DND-41 (cell line): ENCODE measurements at regions not wholly inside any gene's neighbourhood (a gene's known extent, or its start where the extent isn't known, plus 50 kb on each side); places are given as distances from the start of the nearest gene placed in this dataset.
"Not testable (repeated sequence)": the region's sequence is repeated elsewhere in the genome, so short reads cannot be mapped to it uniquely, and the experiment has no call there.

Source experiments
- ATAC-seq: fragments of 200-7000 bp; cut with Tn5 transposase; 3 replicates; pipeline ENCODE4 v1.9.1; 2021; ENCODE audit warnings: low read depth; ENCODE audit not compliant: insufficient read depth
- DNase-seq: peaks from one replicate; pipeline ENCODE4 v3.0.0-alpha.2; 2020
- H2AFZ ChIP-seq: 2 replicates; pipeline ENCODE4 v1.6.0; 2012; ENCODE audit warnings: low read depth, low read length
- H3K27ac ChIP-seq: 2 replicates; pipeline ENCODE4 v1.5.1; 2012; ENCODE audit warnings: low read length, inconsistent platforms
- H3K27me3 ChIP-seq: fragments of 200-600 bp; sonication (generic); 2 replicates; pipeline ENCODE4 v1.6.0; 2012; ENCODE audit warnings: low read length, mild to moderate bottlenecking, inconsistent platforms; ENCODE audit not compliant: insufficient read depth, poor library complexity
- H3K36me3 ChIP-seq: 2 replicates; pipeline ENCODE4 v1.5.1; 2012; ENCODE audit warnings: low read length, inconsistent platforms; ENCODE audit not compliant: insufficient read depth
- H3K4me1 ChIP-seq: 2 replicates; pipeline ENCODE4 v1.5.1; 2012; ENCODE audit warnings: mild to moderate bottlenecking, low read length; ENCODE audit not compliant: insufficient read depth
- H3K4me2 ChIP-seq: 2 replicates; pipeline ENCODE4 v1.6.0; 2012; ENCODE audit warnings: mild to moderate bottlenecking, moderate library complexity, low read length, inconsistent platforms; ENCODE audit not compliant: insufficient read depth
- H3K4me3 ChIP-seq, 2 experiments: fragments of 200-600 bp in 1 of 2; shearing (Covaris generic) in 1 of 2; 2 replicates each; pipeline ENCODE4 v1.5.1; 2012 to 2016; ENCODE audit warnings: inconsistent platforms in 2 of 2, low read length in 2 of 2, mild to moderate bottlenecking in 2 of 2, low read depth in 1 of 2, moderate library complexity in 1 of 2
- H3K79me2 ChIP-seq: 2 replicates; pipeline ENCODE4 v1.6.0; 2012; ENCODE audit warnings: low read length, inconsistent platforms; ENCODE audit not compliant: insufficient read depth
- H3K9ac ChIP-seq: 2 replicates; pipeline ENCODE4 v1.6.0; 2012; ENCODE audit warnings: low read depth, mild to moderate bottlenecking, inconsistent platforms, low read length, moderate library complexity
- H3K9me3 ChIP-seq: 2 replicates; pipeline ENCODE4 v1.5.1; 2012; ENCODE audit warnings: low read length, moderate library complexity, mild to moderate bottlenecking, inconsistent platforms; ENCODE audit not compliant: insufficient read depth, severe bottlenecking
- H4K20me1 ChIP-seq: 2 replicates; pipeline ENCODE4 v1.6.0; 2012; ENCODE audit warnings: low read length; ENCODE audit not compliant: insufficient read depth
- CTCF ChIP-seq: IDR thresholded peaks from 2 replicates; pipeline ENCODE4 v1.5.1; 2012; ENCODE audit warnings: borderline replicate concordance, low read length, moderate library complexity, mild to moderate bottlenecking; ENCODE audit not compliant: poor library complexity, severe bottlenecking; ENCODE audit errors: extremely low read depth
- EZH2 ChIP-seq: IDR thresholded peaks from 3 replicates; pipeline ENCODE4 v1.6.1; 2012; ENCODE audit warnings: borderline replicate concordance, low read depth, mild to moderate bottlenecking, moderate library complexity, low read length, inconsistent platforms; ENCODE audit not compliant: severe bottlenecking

GRCh38 chr3:20837676-20838302 is 651.8 kb upstream of the SGO1 start:
- no peak for ATAC-seq
- no peaks in the 10 kb centered on the region for H3K36me3 ChIP-seq
- H3K9me3 ChIP-seq, result no peaks in the 10 kb centered on the region
- no peaks in the 10 kb centered on the region for H3K79me2 ChIP-seq
- no peak for DNase-seq
- H3K4me3 ChIP-seq, result no peak overlapping the region
- no peaks in the 10 kb centered on the region for H3K27me3 ChIP-seq
- TF ChIP-seq CTCF (no peak), EZH2 (no peak)
- no peak overlapping the region for H3K27ac ChIP-seq
- no peak overlapping the region for H3K9ac ChIP-seq
- H3K4me2 ChIP-seq, result no peak overlapping the region
- H2AFZ ChIP-seq, result no peak overlapping the region
- no peaks in the 10 kb centered on the region for H3K4me1 ChIP-seq
- H4K20me1 ChIP-seq, result no peaks in the 10 kb centered on the region

- ATAC-seq (no peak), DNase-seq (no peak)
- Histone ChIP-seq H3K4me1 (no peaks in the 10 kb centered on the region), H4K20me1 (no peaks in the 10 kb centered on the region), H3K36me3 (no peaks in the 10 kb centered on the region), H3K27ac (no peak overlapping the region), H2AFZ (no peak overlapping the region), H3K27me3 (no peaks in the 10 kb centered on the region), H3K4me2 (no peak overlapping the region), H3K4me3 (no peak overlapping the region), H3K79me2 (no peaks in the 10 kb centered on the region), H3K9ac (no peak overlapping the region), H3K9me3 (no peaks in the 10 kb centered on the region)
- TF ChIP-seq EZH2 (no peak), CTCF (no peak)
These were observed 650.8 kb upstream of the SGO1 start for GRCh38 chr3:20836801-20837200.

- Histone ChIP-seq H3K9me3 (no peaks in the 10 kb centered on the region), H3K79me2 (no peaks in the 10 kb centered on the region), H4K20me1 (no peaks in the 10 kb centered on the region), H3K36me3 (no peaks in the 10 kb centered on the region), H3K4me1 (no peaks in the 10 kb centered on the region), H3K4me2 (no peak overlapping the region), H2AFZ (no peak overlapping the region), H3K4me3 (no peak overlapping the region), H3K9ac (no peak overlapping the region), H3K27me3 (no peaks in the 10 kb centered on the region), H3K27ac (no peak overlapping the region)
- ATAC-seq, result no peak
- no peak for TF ChIP-seq CTCF
- TF ChIP-seq EZH2, result no peak
- no peak for DNase-seq
These were observed 647.0 kb upstream of the SGO1 start for GRCh38 chr3:20832963-20833362.

GRCh38 chr3:20822251-20822650 is 636.2 kb upstream of the SGO1 start:
- no peak overlapping the region for H3K9ac ChIP-seq
- no peak overlapping the region for H3K4me2 ChIP-seq
- H2AFZ ChIP-seq, result no peak overlapping the region
- TF ChIP-seq EZH2, result no peak
- TF ChIP-seq CTCF, result no peak
- H3K27ac ChIP-seq, result no peak overlapping the region
- H3K79me2 ChIP-seq, result no peaks in the 10 kb centered on the region
- H3K4me1 ChIP-seq, result no peaks in the 10 kb centered on the region
- H3K36me3 ChIP-seq, result no peaks in the 10 kb centered on the region
- H3K4me3 ChIP-seq, result no peak overlapping the region
- H3K27me3 ChIP-seq, result no peaks in the 10 kb centered on the region
- no peak for DNase-seq
- no peaks in the 10 kb centered on the region for H3K9me3 ChIP-seq
- ATAC-seq, result no peak
- no peaks in the 10 kb centered on the region for H4K20me1 ChIP-seq

GRCh38 chr3:20820872-20821271 is 634.9 kb upstream of the SGO1 start:
- not testable (repeated sequence) for H2AFZ ChIP-seq, ATAC-seq, H3K4me3 ChIP-seq, H3K27ac ChIP-seq, H3K4me1 ChIP-seq, DNase-seq, H3K4me2 ChIP-seq, H3K27me3 ChIP-seq, H3K9me3 ChIP-seq, H4K20me1 ChIP-seq, H3K79me2 ChIP-seq, H3K9ac ChIP-seq, H3K36me3 ChIP-seq
